ENCODE measurements at regions not wholly inside any gene's neighbourhood (a gene's known extent, or its start where the extent isn't known, plus 50 kb on each side); places are given as distances from the start of the nearest gene placed in this dataset.

DNA sequence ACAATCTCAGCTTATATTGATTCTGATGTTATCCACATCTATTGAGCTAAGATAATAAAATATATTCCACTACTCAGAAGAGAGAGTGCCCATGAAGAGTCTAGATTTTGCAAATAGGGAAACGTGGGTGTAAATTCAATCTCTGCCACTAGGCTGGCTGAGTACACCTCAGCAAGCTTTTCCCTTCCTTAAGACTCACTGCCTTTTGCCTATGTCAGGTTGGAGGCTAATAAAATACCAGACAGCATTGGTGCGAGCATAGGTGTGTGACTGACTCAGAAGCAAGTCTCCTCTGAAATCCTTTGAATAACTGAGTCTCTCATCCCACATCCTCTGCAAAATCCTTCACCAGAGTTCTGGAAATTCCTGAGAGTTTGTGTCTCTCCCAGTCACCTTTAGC lies 405.4 kb upstream of the CPEB2 start:
- TF ChIP-seq POLR2A (IDR thresholded peaks at IDR 0.05) (no peak), POLR2AphosphoS5 (IDR thresholded peaks at IDR 0.05) (no peak)

Data from spleen (tissue), 3 donors.